Suprapubic skin (tissue), 3 donors: ENCODE measurements at regions not wholly inside any gene's neighbourhood (a gene's known extent, or its start where the extent isn't known, plus 50 kb on each side); places are given as distances from the start of the nearest gene placed in this dataset.

Experiments used
- CTCF ChIP-seq, 2 donors: fragments of 200-600 bp in 1 of 2; fragments of 450-650 bp in 1 of 2; sonication (generic) in 1 of 2; IDR thresholded peaks; one replicate each; pipeline ENCODE4 v1.5.1; 2016 to 2019; ENCODE audit warnings: antibody characterized with exemption in 2 of 2, mild to moderate bottlenecking in 1 of 2, moderate library complexity in 1 of 2
- EP300 ChIP-seq: sonication (generic); formaldehyde crosslinking; IDR thresholded peaks from one replicate; pipeline ENCODE4 v1.6.1; 2017; ENCODE audit warnings: antibody characterized with exemption
- POLR2A ChIP-seq, 2 donors: fragments of 450-650 bp; IDR thresholded peaks; one replicate each; pipeline ENCODE4 v1.6.1; 2017; ENCODE audit warnings: antibody characterized with exemption in 2 of 2, mild to moderate bottlenecking in 2 of 2, moderate library complexity in 2 of 2

GRCh38 chr7:109387530-109387929, 817.9 kb downstream of the DNAJB9 start:
- no peak for TF ChIP-seq CTCF (IDR thresholded peaks at IDR 0.05)
- TF ChIP-seq EP300, result no peak
- TF ChIP-seq POLR2A (IDR thresholded peaks at IDR 0.05), result no peak
